Activated naive CD4-positive, alpha-beta T cell treated with anti-CD3 and anti-CD28 coated beads, Interleukin-2, amount 10 ng/mL, durations not matched to agents 7 days and 5 days (primary cell): ENCODE measurements at regions not wholly inside any gene's neighbourhood (a gene's known extent, or its start where the extent isn't known, plus 50 kb on each side); places are given as distances from the start of the nearest gene placed in this dataset.
"Not testable (repeated sequence)": the region's sequence is repeated elsewhere in the genome, so short reads cannot be mapped to it uniquely, and the experiment has no call there.

Experiments
- CTCF ChIA-PET: fragments of 350-600 bp; sonication (Branson Sonifier 250); formaldehyde crosslinking; loops from one replicate; lab custom pipeline; 2021; ENCODE audit warnings: antibody characterized with exemption; lab: Charles Lee
- DNase-seq: peaks from one replicate; pipeline ENCODE4 v3.0.0-alpha.2; 2020
- H3K27ac Mint-ChIP-seq: one replicate; pipeline ENCODE4 v1.8.0; 2021; ENCODE audit warnings: mild to moderate bottlenecking, moderate library complexity, mixed read lengths
- H3K27me3 Mint-ChIP-seq: one replicate; pipeline ENCODE4 v1.8.0; 2021; ENCODE audit warnings: mild to moderate bottlenecking, mixed read lengths
- H3K36me3 Mint-ChIP-seq: one replicate; pipeline ENCODE4 v1.8.0; 2021; ENCODE audit warnings: mixed read lengths
- H3K4me1 Mint-ChIP-seq: one replicate; pipeline ENCODE4 v1.8.0; 2021; ENCODE audit warnings: mixed read lengths
- H3K4me3 Mint-ChIP-seq: one replicate; pipeline ENCODE4 v1.8.0; 2021; ENCODE audit warnings: mild to moderate bottlenecking, moderate library complexity, mixed read lengths
- H3K9me3 Mint-ChIP-seq: one replicate; pipeline ENCODE4 v1.8.0; 2021; ENCODE audit warnings: mixed read lengths

- no peak for DNase-seq
- Mint-ChIP-seq H3K27me3 (no peaks in the 10 kb centered on the region), H3K4me1 (peaks cover under 1% of the 10 kb centered on the region), H3K27ac (no peak overlapping the region), H3K9me3 (no peaks in the 10 kb centered on the region), H3K4me3 (no peak overlapping the region), H3K36me3 (peaks cover 5% of the 10 kb centered on the region)
- CTCF ChIA-PET = interaction anchor here (0.6 kb wide), 1 partner anchor 185 kb away, joined by 3 read pairs; no protein-coding TSS in a partner anchor
Measured at GRCh38 chr16:21523411-21524067, 75.8 kb upstream of the METTL9 start.

GRCh38 chr16:21524068-21524751 is 75.2 kb upstream of the METTL9 start:
- Mint-ChIP-seq H3K27me3 (no peaks in the 10 kb centered on the region), H3K4me1 (no peaks in the 10 kb centered on the region), H3K36me3 (peaks cover under 1% of the 10 kb centered on the region), H3K27ac (no peak overlapping the region), H3K4me3 (no peak overlapping the region), H3K9me3 (no peaks in the 10 kb centered on the region)
- peak; percentile 18 for DNase-seq
- CTCF ChIA-PET = interaction anchor here (0.6 kb wide), 1 partner anchor 185 kb away, joined by 3 read pairs; no protein-coding TSS in a partner anchor

GRCh38 chr16:21524752-21525028 is 74.7 kb upstream of the METTL9 start:
- H3K4me3 Mint-ChIP-seq, H3K27ac Mint-ChIP-seq, H3K9me3 Mint-ChIP-seq, DNase-seq, H3K36me3 Mint-ChIP-seq, CTCF ChIA-PET, H3K4me1 Mint-ChIP-seq, H3K27me3 Mint-ChIP-seq: not testable (repeated sequence)

GRCh38 chr16:21525029-21525895 is 74.1 kb upstream of the METTL9 start:
- H3K9me3 Mint-ChIP-seq, H3K27ac Mint-ChIP-seq, H3K4me3 Mint-ChIP-seq, H3K4me1 Mint-ChIP-seq, CTCF ChIA-PET, H3K36me3 Mint-ChIP-seq, H3K27me3 Mint-ChIP-seq: not testable (repeated sequence)
- DNase-seq = peak; percentile 11

- H3K27ac Mint-ChIP-seq, DNase-seq, H3K4me1 Mint-ChIP-seq, CTCF ChIA-PET, H3K9me3 Mint-ChIP-seq, H3K4me3 Mint-ChIP-seq, H3K36me3 Mint-ChIP-seq: not testable (repeated sequence)
- H3K27me3 Mint-ChIP-seq = peaks cover 15% of the 10 kb centered on the region
Measured at GRCh38 chr16:21525956-21526922, 73.1 kb upstream of the METTL9 start.

- peak; percentile 18 for DNase-seq
- CTCF ChIA-PET = no interaction called here
- Mint-ChIP-seq H3K9me3 (no peaks in the 10 kb centered on the region), H3K27me3 (peaks cover 15% of the 10 kb centered on the region), H3K4me1 (no peaks in the 10 kb centered on the region), H3K27ac (no peak overlapping the region), H3K4me3 (no peak overlapping the region), H3K36me3 (no peaks in the 10 kb centered on the region)
Measured at GRCh38 chr16:21526923-21527807, 72.2 kb upstream of the METTL9 start.

GRCh38 chr16:21529060-21529658 is 70.2 kb upstream of the METTL9 start:
- H3K4me1 Mint-ChIP-seq, H3K9me3 Mint-ChIP-seq, H3K27ac Mint-ChIP-seq, H3K36me3 Mint-ChIP-seq, CTCF ChIA-PET, DNase-seq, H3K4me3 Mint-ChIP-seq: not testable (repeated sequence)
- peaks cover 15% of the 10 kb centered on the region for H3K27me3 Mint-ChIP-seq

GRCh38 chr16:21530729-21531383 is 68.5 kb upstream of the METTL9 start:
- H3K36me3 Mint-ChIP-seq, H3K4me1 Mint-ChIP-seq, H3K9me3 Mint-ChIP-seq, DNase-seq, H3K4me3 Mint-ChIP-seq, CTCF ChIA-PET, H3K27ac Mint-ChIP-seq: not testable (repeated sequence)
- H3K27me3 Mint-ChIP-seq = peaks cover 15% of the 10 kb centered on the region

GRCh38 chr16:21532996-21533395 is 66.4 kb upstream of the METTL9 start:
- CTCF ChIA-PET, H3K9me3 Mint-ChIP-seq, DNase-seq, H3K36me3 Mint-ChIP-seq, H3K27ac Mint-ChIP-seq, H3K4me1 Mint-ChIP-seq, H3K4me3 Mint-ChIP-seq: not testable (repeated sequence)
- peaks cover 15% of the 10 kb centered on the region for H3K27me3 Mint-ChIP-seq

- DNase-seq, H3K36me3 Mint-ChIP-seq, H3K9me3 Mint-ChIP-seq, H3K27ac Mint-ChIP-seq, H3K4me1 Mint-ChIP-seq, H3K4me3 Mint-ChIP-seq, CTCF ChIA-PET: not testable (repeated sequence)
- H3K27me3 Mint-ChIP-seq = peaks cover 15% of the 10 kb centered on the region
Measured at GRCh38 chr16:21533474-21533873, 65.9 kb upstream of the METTL9 start.

- H3K4me1 Mint-ChIP-seq, CTCF ChIA-PET, H3K36me3 Mint-ChIP-seq, H3K4me3 Mint-ChIP-seq, H3K9me3 Mint-ChIP-seq, H3K27ac Mint-ChIP-seq: not testable (repeated sequence)
- H3K27me3 Mint-ChIP-seq = peaks cover 14% of the 10 kb centered on the region
- DNase-seq = peak; percentile 41
Measured at GRCh38 chr16:21534561-21534960, 64.8 kb upstream of the METTL9 start.

- H3K4me3 Mint-ChIP-seq, H3K4me1 Mint-ChIP-seq, H3K36me3 Mint-ChIP-seq, H3K27me3 Mint-ChIP-seq, H3K9me3 Mint-ChIP-seq, H3K27ac Mint-ChIP-seq, CTCF ChIA-PET, DNase-seq: not testable (repeated sequence)
Measured at GRCh38 chr16:21535201-21535600, 64.2 kb upstream of the METTL9 start.
